ENCODE measurements at regions not wholly inside any gene's neighbourhood (a gene's known extent, or its start where the extent isn't known, plus 50 kb on each side); places are given as distances from the start of the nearest gene placed in this dataset.
A peak's percentile ranks its signal among the peaks of the same experiment; 100 is the strongest.

GRCh38 chr13:99717959-99718674 is 216.8 kb downstream of the TM9SF2 start:
- DNase-seq (ENCODE audit: low spot score) (no peak), FAIRE-seq (no peak)

GRCh38 chr13:99709134-99709533 is 207.9 kb downstream of the TM9SF2 start:
- DNase-seq (ENCODE audit: low spot score) (no peak), FAIRE-seq (no peak)

- FAIRE-seq (no peak), DNase-seq (ENCODE audit: low spot score) (no peak)
Observed at GRCh38 chr13:99704390-99704789, 203.1 kb downstream of the TM9SF2 start.

GRCh38 chr13:99703908-99704307 is 202.6 kb downstream of the TM9SF2 start:
- FAIRE-seq (no peak), DNase-seq (ENCODE audit: low spot score) (no peak)

GRCh38 chr13:99702687-99703319 is 201.5 kb downstream of the TM9SF2 start:
- no peak for DNase-seq (ENCODE audit: low spot score)
- FAIRE-seq: no peak

- FAIRE-seq: no peak
- DNase-seq (ENCODE audit: low spot score): no peak
Observed at GRCh38 chr13:99700468-99700867, 199.2 kb downstream of the TM9SF2 start.

- no peak for FAIRE-seq
- DNase-seq (ENCODE audit: low spot score): no peak
Observed at GRCh38 chr13:99698816-99699099, 197.5 kb downstream of the TM9SF2 start.

- no peak for DNase-seq (ENCODE audit: low spot score)
- FAIRE-seq: no peak
Observed at GRCh38 chr13:99698010-99698815, 196.9 kb downstream of the TM9SF2 start.

- DNase-seq (ENCODE audit: low spot score) (no peak), FAIRE-seq (no peak)
Observed at GRCh38 chr13:99695857-99696256, 194.6 kb downstream of the TM9SF2 start.

- FAIRE-seq (no peak), DNase-seq (ENCODE audit: low spot score) (no peak)
Observed at GRCh38 chr13:99693852-99694611, 192.8 kb downstream of the TM9SF2 start.

- FAIRE-seq (no peak), DNase-seq (ENCODE audit: low spot score) (no peak)
Observed at GRCh38 chr13:99693351-99693750, 192.1 kb downstream of the TM9SF2 start.

GRCh38 chr13:99692854-99693253 is 191.6 kb downstream of the TM9SF2 start:
- DNase-seq (ENCODE audit: low spot score) (no peak), FAIRE-seq (no peak)

GRCh38 chr13:99691552-99691951 is 190.3 kb downstream of the TM9SF2 start:
- DNase-seq (ENCODE audit: low spot score) (no peak), FAIRE-seq (no peak)

GRCh38 chr13:99690426-99691174 is 189.3 kb downstream of the TM9SF2 start:
- DNase-seq (ENCODE audit: low spot score) (no peak), FAIRE-seq (no peak)

GRCh38 chr13:99689955-99690354 is 188.7 kb downstream of the TM9SF2 start:
- FAIRE-seq: no peak
- DNase-seq (ENCODE audit: low spot score): no peak

GRCh38 chr13:99688776-99689175 is 187.5 kb downstream of the TM9SF2 start:
- DNase-seq (ENCODE audit: low spot score) (no peak), FAIRE-seq (no peak)

- DNase-seq (ENCODE audit: low spot score): peak; percentile 22
- peak; percentile 22 for FAIRE-seq
Observed at GRCh38 chr13:99687723-99688397, 186.6 kb downstream of the TM9SF2 start.

GRCh38 chr13:99686944-99687411 is 185.7 kb downstream of the TM9SF2 start:
- DNase-seq (ENCODE audit: low spot score): no peak
- FAIRE-seq: no peak

GRCh38 chr13:99686157-99686572 is 184.9 kb downstream of the TM9SF2 start:
- FAIRE-seq (no peak), DNase-seq (ENCODE audit: low spot score) (peak; percentile 28)

- DNase-seq (ENCODE audit: low spot score) (no peak), FAIRE-seq (no peak)
Observed at GRCh38 chr13:99681695-99682094, 180.4 kb downstream of the TM9SF2 start.
